COLO668 (cell line): ENCODE measurements at regions not wholly inside any gene's neighbourhood (a gene's known extent, or its start where the extent isn't known, plus 50 kb on each side); places are given as distances from the start of the nearest gene placed in this dataset.

Experiments used
- DNase-seq: peaks from one replicate; lab custom pipeline; 2025; ENCODE audit not compliant: unreplicated experiment; lab: John Stamatoyannopoulos, UW

DNA sequence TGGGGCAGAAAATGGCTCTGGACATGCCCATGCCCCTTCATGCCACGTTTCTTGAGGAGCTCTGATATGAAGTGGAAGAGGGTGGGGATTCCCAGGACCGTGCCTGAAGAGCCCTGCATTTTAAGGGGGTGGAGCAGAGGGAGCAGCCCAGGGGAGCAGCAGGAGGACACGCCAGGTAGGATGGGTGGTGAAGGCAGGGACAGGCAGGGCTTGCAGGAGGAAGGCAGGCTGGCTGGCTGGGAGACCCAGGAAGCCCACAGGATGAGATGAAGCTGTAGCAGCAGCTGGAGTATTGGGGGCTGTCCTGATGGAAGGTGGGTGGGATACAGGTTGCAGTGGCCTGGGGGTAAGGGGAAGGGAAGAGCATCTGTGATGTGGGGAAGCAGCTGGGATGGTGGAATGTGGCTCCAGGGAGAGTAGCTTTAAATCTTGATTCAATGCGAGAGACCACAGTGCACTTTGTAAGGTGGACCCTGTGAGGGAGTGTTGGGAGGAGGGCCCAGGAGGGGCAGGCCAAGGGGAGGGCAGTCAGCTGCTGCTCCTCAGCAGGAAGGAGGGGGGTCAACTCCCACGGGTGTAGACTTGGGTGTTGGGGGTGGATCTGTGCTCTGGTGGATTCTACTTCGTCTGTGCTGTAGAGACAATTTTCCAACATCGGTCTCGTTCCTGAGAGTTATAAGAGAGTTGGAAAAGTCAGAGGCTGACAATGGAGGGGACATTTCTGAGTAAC is 242.6 kb upstream of the IRX4 start:
- no peak for DNase-seq

DNA sequence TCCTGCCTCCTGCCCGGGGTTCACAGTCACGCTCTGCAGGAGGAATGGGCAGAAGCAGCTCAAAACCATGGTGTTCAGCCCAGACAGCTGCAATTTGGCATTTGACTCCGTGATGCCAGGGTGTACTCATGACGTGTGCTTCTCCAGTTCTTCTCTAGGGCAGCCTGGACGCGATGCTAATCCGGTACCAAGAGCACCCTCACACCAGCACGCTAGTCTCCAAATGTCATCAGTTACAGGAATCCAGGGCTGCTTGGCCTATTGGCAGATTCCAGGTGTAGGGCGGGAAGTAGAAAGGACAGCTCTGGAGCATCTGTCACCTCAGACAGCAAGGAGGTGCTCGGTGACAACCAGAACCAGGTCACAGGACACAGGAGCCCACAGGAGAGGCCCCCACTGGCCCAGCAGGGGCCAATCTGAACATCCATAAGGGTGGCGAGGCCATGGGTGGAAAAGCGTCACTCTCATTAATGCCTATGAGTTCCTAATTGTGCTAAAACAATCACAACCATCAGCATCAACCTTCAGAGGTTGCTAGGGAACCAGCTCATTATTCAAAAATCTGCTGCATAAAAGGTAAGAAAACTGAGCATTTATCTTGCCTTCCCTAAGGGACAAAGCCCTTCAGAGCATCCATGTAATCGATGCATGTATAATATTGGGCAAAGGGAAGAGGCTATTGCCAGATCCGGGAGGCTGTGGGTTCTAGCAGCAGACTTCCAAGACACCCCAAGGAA is 241.9 kb upstream of the IRX4 start:
- no peak for DNase-seq

DNA sequence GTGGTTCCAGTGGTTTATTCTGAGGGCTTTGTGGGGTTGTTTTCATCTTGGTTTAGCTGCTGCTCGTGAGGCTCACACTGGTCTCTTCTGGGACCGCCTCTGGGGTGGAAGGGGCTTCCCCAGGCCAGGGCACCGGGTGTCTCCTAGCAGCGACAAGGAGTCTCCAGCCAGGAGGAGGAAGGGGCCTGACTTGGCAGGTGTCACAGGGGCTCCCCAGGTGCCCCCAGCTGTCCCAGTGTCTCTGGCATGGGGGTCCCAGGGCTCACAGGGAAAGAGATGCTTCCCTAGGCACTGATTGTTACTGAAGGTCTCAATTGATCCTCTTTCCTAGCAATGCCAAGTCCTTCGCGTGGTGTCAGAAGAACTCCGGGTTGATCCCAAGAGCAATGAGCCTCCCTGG is 241.1 kb upstream of the IRX4 start:
- no peak for DNase-seq

DNA sequence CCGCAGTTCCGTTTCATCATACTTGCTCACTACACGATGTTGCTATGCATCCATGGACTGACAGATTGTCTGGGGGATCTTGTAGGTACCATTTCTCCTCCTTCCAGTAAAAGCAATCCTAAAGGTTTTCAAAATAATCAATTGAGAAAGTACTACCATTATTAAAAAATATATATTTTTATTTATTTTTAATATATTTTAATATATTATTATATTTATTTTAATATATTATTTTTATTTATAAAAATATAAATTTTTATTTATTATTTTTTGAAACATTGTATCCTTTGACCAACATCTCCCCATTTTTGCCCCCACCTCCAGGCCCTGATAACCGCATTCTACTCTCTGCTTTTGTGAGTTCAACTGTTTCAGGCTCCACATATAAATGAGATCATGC is 237.6 kb upstream of the IRX4 start:
- no peak for DNase-seq

- DNase-seq: no peak
Observed at GRCh38 chr5:2119573-2119972, 236.8 kb upstream of the IRX4 start.

DNA sequence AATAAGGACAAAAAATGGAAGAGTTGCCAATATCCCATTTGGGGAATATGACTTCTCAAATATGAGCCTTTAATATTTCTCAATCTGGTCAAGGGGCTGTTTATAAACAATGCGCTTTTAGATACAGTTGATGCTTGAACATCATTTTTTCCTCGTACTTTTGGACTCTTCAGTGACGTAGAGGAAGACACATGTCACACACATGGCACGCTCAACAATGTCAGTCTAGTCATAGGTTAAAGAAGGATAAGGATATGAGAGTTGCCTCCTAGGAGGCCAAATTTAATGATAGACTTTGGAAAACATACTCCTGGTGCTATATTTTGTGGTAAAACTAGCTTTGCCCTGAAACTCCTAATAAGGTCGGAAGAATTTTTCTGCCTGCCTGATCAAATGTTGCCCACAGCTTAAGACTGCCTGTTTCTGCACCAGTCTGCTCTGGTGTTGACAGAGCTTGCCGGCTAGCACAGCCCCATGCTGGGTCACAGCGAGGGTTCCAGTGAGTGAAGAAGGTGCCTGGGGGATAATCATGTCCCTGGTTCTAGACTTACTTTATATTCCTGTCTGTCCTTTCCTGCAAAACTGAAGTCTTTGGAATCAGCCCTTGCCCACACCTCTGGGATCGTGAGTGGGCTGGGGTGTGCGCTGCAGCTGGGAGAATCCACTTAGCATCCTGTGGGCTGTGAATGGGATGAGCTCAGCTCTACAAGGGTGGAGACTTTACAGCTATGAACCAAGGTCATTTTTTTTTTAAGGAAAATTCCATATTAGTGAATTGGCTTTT is 230.8 kb upstream of the IRX4 start:
- DNase-seq: no peak

- DNase-seq: no peak
Observed at GRCh38 chr5:2112173-2113025, 229.7 kb upstream of the IRX4 start.

- DNase-seq: no peak
Observed at GRCh38 chr5:2111569-2112105, 228.9 kb upstream of the IRX4 start.

DNA sequence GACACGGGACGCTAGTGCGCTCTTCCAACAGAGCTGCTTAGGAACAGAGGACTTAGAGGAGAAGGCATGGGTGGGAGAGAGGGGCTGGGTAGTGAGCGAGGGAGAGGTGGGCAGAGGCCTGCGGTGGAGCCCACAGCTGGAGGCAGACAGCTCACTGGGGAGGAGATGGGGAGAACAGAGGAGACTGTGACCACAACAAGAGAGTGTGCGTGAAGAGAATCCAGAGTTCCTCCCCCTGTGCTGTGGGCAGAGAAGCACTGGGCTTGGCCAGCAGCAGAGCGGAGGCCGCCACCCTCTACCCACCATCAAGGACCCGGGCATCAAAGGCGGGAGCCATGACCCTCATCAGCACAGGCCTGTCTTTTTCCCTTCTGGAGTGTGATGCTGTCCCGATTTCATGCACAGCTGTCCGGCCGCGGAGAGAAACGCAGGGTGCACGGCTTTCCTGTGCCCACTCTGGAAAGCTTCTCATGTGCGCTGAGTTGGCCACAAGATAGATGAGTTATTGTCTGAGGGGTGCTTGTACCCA is 228.3 kb upstream of the IRX4 start:
- DNase-seq: no peak

GRCh38 chr5:2110137-2110933 is 227.6 kb upstream of the IRX4 start:
- DNase-seq: no peak

DNA sequence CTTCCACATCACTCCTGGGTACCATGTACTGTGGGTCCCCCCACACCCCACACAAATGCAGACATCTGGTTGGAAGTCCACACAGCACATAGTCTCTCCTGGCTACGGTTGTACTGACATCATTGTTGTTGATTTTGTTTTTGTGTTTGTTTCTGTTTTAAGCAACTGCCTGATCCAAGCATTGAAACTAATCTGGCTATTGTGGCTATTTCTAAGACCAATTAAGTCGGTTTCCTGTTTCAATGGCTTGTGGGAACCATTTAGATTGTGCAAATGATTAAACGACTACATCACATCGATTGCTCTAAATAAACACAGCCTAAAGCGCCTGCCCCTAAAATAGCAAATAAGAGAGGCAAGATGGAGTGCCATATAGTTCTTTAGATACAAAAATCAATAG is 226.8 kb upstream of the IRX4 start:
- DNase-seq: no peak

DNA sequence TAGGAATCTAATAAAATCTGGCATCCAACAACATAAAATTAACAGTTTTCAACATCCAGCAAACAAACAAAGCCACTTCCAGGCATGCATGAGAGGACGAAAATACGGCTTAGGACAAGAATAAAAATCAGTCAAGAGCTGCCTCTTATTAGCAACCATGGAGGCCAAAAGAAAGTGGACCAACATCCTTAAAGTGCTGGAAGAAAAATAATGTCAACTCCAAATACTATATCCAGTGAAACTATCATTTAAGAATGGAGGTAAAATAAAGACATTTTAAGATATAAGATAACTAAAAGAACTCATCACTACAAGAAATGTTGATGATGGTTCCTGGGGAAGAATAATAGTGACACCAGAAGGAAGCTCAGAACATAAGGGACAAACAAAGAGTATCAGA is 224.0 kb upstream of the IRX4 start:
- no peak for DNase-seq

DNA sequence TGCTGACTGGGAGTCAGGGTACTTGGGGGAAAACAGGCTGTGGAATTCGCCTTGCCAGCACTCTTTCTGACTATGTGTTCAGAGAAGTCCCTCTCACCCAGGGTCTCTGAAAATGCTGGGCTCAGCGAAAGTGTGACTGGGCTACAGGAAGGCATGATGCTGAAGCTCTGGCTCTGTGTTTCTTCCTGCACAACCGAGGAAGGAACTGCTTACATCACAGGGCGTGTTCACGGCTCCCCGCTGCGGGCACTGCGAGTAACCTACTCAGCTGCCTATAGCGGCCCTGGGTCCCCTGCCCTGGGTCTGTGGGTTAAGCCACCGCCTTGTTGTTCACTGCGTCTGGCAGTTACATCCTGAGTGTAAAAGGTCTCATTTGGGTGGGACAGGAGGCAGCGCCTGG is 222.4 kb upstream of the IRX4 start:
- no peak for DNase-seq

DNA sequence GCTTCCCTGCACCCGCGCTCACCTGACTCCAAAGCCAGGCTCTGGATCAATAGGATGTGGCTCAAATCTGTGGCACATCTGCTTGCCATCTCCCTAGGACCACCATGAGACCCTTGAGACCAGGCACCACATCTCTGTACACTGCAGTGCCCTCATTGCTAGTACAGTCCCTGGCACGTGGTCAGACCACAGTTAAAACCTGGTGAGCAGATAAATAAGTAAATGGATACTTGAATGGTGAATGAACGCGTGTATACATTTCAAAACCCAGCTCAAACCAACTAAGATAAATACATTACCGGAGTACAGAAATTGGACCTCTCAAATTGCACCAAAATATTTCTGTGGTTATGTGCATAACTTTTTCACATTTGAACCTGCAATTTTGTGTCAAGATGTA is 221.2 kb upstream of the IRX4 start:
- no peak for DNase-seq

- no peak for DNase-seq
Observed at GRCh38 chr5:2102819-2103776, 220.4 kb upstream of the IRX4 start.

DNA sequence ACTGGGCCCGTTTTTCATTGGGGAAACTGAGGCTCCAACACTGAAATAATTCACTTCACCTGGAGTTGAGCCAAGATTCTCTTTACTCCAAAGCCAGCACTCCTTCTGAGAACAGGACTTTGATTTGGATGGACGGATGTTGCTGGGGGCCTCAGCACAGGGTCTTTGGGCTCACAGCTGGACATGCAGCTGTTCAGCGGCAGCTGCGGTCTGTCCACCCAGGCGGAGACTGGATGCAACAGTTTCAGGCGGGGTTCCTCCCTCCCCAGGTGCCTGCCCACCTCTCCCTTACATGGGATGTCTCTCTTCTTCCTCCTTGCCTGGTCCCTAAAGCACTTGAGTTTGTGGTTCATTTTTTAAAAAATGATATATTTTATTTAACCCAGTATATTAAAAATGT is 219.0 kb upstream of the IRX4 start:
- no peak for DNase-seq

GRCh38 chr5:2096887-2097505 is 214.3 kb upstream of the IRX4 start:
- DNase-seq: no peak

GRCh38 chr5:2095011-2095410 is 212.3 kb upstream of the IRX4 start:
- DNase-seq: no peak
